ENCODE measurements at regions not wholly inside any gene's neighbourhood (a gene's known extent, or its start where the extent isn't known, plus 50 kb on each side); places are given as distances from the start of the nearest gene placed in this dataset.

- TF ChIP-seq CTCF (IDR thresholded peaks at IDR 0.05; ENCODE audit: low read length) = no peak
- no peak for TF ChIP-seq EZH2 (IDR thresholded peaks at IDR 0.05; ENCODE audit: borderline replicate concordance, low read length)
Observed at GRCh38 chr1:56424744-56425493, 154.4 kb downstream of the PLPP3 start.
